CD4-positive, alpha-beta T cell treated with Interleukin-15 for 4 hours (primary cell): ENCODE measurements at regions not wholly inside any gene's neighbourhood (a gene's known extent, or its start where the extent isn't known, plus 50 kb on each side); places are given as distances from the start of the nearest gene placed in this dataset.
"Not testable (repeated sequence)": the region's sequence is repeated elsewhere in the genome, so short reads cannot be mapped to it uniquely, and the experiment has no call there.

Experiments used
- DNase-seq: peaks from one replicate; pipeline ENCODE4 v3.0.0-alpha.2; 2020; ENCODE audit warnings: low spot score

DNA sequence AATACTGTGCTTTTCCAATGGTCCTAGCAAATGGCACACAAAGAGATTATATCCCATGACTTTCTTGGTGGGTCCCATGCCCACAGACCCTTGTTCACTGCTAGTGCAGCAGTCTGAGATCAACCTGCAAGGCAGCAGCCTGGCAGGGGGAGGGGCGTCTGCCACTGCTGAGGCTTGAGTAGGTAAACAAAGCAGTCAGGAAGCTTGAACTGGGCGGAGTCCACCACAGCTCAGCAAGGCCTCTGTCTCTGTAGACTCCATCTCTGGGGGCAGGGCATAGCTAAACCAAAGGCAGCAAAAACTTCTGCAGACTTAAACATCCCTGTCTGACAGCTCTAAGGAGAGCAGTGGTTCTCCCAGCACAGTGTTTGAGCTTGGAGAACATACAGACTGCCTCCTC is 82.9 kb downstream of the ZNF737 start:
- peak; percentile 16 for DNase-seq

GRCh38 chr19:20481736-20482135 is 83.8 kb downstream of the ZNF737 start:
- DNase-seq, result no peak

- no peak for DNase-seq
These were observed 86.1 kb downstream of the ZNF737 start for GRCh38 chr19:20479483-20479882.

DNA sequence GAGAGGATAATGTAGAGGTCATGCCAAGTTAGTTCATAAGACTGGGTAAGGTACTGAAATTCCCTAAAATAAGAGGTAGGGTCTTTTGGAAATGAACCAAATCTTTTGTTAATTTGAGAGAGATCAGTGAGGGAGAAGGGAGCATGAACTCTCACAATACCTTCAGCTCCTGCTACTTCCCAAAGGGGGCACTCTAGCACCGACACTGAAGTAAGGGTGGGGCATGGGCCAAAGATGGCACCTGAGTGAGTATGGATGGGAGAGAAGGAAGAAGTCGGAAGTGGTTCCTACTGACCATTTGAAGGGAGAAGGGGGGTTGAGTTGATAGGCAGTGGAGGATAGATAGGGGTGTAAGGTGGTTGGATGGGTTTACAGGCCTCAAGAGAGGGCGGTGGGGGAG is 86.6 kb downstream of the ZNF737 start:
- no peak for DNase-seq

GRCh38 chr19:20472854-20473253 is 92.7 kb downstream of the ZNF737 start:
- DNase-seq, result no peak

DNA sequence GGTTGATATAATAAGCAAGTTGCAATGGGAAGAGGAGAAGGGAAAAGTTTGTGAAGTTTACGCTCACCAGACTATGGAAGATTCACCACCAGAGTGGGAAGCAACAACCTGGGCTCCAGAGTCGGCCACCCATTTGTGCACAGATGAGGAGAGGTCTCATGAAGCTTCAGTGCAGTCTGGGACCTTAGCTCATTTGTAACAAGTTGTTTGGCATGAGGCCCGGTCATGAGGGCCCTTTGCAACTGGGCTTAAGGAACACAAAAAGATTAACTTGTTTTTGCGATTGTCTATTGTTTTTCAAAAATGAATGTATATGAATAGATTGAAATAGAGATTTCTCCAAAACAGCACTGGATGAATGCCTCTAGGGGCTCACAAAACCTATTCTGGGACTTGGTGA is 94.2 kb downstream of the ZNF737 start:
- DNase-seq, result no peak

GRCh38 chr19:20470345-20471135 is 95.0 kb downstream of the ZNF737 start:
- no peak for DNase-seq

DNA sequence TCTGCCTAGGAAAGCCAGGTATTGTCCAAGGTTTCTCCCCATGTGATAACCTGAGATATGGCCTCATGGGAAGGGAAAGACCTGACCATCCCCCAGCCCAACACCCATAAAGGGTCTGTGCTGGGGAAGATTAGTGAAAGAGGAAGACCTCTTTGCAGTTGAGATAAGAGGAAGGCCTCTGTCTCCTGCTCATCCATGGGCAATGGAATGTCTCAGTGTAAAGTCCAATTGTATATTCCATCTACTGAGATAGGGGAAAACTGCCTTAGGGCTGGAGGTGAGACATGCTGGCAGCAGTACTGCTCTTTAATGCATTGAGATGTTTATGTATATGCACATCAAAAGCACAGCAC is 99.0 kb downstream of the ZNF737 start:
- not testable (repeated sequence) for DNase-seq

DNA sequence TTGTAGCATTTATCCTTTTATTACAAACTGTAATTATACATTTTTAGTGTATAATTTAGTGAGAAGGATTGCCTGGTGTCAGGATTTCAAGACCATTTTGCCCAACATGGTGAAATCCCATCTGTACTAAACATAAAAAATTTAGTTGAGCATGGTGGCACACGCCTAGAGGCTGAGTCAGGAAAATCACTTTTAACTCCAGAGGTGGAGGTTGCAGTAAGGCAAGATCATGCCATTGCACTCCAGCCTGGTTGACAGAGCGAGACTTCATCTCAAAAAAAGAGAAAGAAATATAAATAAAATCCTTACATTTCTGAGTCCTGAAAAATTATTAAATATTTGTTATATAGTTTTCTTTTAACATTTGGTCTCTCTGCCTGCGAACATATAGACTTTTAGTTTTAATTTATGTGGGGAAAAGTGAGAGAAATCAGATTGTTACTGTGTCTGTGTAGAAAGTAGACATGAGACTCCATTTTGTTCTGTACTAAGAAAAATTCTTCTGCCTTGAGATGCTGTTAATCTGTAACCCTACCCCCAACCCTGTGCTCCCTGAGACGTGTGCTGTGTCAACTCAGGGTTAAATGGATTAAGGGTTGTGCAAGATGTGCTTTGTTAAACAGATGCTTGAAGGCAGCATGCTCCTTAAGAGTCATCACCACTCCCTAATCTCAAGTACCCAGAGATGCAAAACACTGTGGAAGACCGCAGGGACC is 99.5 kb downstream of the ZNF737 start:
- DNase-seq, result not testable (repeated sequence)

DNA sequence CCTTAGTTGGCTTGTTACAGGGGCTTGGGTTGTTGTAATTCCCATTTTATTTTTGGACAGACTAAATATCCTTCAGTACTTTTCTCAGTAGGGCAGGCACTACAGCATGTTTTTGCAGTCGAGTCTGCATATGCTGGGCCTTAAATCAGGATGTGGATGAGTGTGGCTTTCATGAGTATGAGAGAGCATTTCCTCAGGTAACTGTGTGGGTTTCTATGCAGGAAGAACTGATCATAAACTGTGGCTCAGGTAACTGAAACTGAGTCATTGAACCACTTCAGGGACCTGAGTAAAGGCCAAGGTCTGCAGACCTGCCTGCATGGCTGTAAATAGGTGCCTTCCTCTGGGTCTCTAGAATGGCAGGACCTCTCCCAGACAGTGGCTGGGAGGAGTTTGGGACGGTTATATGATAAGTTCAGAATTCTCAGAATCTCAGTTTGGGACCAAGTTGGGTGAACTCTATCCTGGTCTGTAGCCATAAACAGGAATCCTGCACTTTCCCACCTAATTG is 112.1 kb downstream of the ZNF737 start:
- DNase-seq, result peak; percentile 30

GRCh38 chr19:20444202-20444885 is 121.2 kb downstream of the ZNF737 start:
- peak; percentile 15 for DNase-seq

DNA sequence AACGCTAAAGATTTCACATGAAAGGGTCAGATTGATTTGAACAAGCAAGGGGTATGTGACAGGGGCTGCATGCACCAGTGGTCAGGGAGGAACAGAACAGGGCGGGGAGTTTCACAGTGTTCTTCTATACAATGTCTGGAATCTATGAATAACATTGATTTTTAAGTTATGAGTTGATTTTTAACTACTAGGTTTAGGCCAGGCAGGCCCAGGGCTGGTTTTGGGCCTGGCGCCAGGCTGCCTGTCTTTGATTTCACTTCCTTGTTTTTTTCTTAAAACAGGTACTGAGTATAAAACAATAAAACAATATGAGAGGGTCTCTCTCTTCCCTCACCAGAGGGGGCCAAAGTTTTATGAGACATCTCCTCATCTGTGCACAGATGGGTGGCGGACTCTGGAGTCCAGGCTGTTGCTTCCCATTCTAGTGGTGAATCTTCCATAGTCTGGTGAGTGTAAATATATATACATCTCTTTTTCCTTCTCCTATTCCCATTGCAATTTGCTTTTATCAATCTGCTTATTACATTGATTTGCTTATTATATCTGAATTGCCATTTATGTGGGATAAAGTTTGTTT is 133.2 kb downstream of the ZNF737 start:
- DNase-seq, result not testable (repeated sequence)

- DNase-seq, result no peak
These were observed 133.8 kb downstream of the ZNF737 start for GRCh38 chr19:20431826-20432225.

DNA sequence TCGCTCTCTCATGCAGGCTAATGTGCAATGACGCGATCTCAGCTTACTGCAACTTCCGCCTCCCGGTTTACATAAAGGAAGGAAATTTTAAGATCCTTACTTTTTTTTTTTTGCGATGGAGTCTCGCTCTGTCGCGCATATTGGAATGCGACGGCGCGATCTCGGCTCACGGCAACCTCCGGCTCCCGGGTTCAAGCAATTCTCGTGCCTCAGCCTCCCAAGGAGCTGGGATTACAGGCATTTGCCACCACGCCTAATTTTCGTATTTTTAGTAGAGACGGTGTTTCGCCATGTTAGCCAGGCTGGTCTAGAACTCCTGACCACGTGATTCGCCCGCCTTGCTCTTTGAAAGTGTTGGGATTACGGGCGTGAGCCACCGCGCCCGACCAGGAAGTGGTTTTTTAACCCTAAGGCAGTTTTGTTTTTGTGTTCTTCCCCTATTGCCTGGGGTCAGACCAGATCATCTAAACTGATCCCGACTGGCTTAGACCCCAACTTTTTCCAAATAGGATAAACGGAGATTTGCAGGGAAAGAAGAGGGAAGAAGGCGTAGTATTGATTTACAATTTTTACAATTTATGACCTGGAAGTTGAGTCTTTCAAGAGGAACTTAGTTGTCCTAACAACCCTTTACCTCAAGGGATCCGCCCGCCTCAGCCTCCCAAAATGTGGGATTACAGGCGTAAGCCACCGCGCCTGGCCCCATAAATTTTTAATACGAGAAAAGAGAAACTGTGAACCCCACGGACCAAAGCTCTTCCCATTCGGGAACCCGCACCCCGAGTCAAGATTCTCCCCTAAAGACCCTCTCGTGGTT is 142.0 kb downstream of the ZNF737 start:
- DNase-seq, result peak; percentile 28

DNA sequence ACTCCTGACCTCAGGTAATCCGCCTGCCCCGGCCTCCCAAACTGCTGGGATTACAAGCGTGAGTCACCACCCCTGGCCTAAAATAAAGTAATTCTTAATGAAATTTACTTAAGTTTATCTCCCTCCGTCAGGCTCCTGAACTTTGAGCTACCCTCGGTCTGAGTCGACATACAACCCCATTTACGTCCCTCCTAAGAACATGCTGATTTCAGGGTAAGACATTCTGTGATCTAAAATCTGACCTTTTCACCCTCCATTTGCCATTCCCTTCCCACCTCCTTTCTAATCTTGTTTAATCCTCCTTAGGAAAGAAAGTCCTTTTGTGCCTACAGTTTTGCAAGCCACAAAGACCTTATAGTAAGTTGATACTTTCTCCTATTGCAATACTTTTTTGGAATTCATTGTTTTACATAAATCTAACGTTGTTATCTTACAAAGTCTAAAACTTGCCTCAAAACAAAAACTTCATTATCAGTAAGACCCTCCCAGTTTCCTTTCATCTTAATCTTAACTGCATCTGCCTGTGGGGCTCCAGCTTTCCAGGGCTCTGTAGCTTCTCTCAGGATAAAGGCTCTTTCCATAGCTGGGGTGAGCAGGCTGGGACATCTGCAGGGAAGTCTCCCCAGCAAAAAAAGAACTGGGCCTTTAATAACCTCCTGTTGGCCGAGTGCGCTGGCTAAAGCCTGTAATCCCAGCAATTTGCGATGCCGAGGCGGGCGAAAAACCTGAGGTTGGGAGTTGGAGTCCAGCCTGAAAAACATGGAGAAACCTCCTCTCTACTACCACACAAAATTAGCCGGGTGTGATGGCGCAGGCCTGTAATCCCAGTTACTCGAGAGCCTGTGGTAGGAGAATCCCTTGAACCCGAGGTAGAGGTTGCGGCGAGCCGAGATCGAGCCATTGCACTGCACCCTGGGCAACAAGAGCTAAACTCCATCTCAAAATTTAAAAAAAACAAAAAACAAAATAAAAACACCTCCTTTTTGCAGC is 143.1 kb downstream of the ZNF737 start:
- DNase-seq, result no peak

DNA sequence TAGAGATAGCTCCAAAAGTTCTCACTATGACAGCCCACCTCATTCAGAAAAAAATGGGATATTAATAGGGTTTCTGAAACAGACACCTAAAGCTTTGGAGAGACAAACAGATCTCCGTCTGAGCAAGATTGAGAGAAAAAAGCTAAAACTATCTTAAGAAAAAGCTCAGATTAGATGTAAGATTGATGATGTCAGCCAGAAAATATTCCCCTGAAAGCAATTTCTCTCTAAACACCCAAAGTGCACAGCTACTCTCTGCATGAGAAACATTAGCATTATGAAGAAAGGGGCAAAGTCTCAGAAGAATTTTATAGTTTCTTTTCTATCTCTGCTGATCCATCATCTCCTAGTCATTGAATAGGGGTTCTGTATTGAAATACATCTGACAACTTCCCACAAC is 148.9 kb downstream of the ZNF737 start:
- DNase-seq, result no peak

DNA sequence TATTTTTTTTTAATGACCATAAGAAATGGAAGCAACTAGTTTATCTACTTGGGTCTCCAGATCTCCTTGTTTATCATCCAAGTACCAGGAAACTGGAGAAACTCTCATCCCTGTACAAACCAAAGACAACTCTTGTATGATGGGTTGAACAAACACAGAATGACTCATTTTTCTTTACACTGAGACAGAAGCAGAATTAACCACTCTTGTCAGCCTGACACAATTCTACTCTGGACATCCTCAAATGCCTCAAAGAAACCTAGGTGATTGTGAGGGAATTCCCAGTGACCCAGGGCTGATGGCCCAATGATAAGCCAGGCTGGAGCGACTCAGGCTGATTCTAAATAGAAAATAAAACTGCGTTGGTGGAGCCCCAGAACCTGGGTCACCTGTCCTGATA is 151.5 kb downstream of the ZNF737 start:
- no peak for DNase-seq

- no peak for DNase-seq
These were observed 151.9 kb downstream of the ZNF737 start for GRCh38 chr19:20413705-20414104.

GRCh38 chr19:20412846-20413245 is 152.7 kb downstream of the ZNF737 start:
- DNase-seq, result no peak

DNA sequence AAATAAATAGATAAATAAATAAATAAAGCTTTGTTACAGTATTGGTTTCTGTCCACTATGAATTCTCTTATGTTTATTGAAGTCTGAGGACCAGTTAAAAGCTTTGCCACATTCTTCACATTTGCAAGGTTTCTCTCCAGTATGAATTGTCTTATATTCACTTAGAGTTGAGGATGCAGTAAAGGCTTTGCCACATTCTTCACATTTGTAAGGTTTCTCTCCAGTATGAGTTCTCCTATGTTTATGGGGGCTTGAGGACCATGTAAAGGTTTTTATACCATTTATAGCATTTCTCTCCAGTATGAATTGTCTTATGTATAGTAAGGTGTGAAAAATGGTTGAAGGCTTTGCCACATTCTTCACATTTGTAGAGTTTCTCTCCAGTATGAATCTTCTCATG is 168.3 kb downstream of the ZNF737 start:
- no peak for DNase-seq
